Pons (tissue), 1 donor: ENCODE measurements at regions not wholly inside any gene's neighbourhood (a gene's known extent, or its start where the extent isn't known, plus 50 kb on each side); places are given as distances from the start of the nearest gene placed in this dataset.
"Not testable (repeated sequence)": the region's sequence is repeated elsewhere in the genome, so short reads cannot be mapped to it uniquely, and the experiment has no call there.

Source experiments
- DNase-seq: peaks from one replicate; pipeline ENCODE4 v3.0.0-alpha.2; 2016; ENCODE audit warnings: low spot score

GRCh38 chr7:152502813-152503790, 67.3 kb upstream of the KMT2C start:
- DNase-seq, result no peak

- DNase-seq, result no peak
Observed at GRCh38 chr7:152501506-152501905, 65.7 kb upstream of the KMT2C start.

- not testable (repeated sequence) for DNase-seq
Observed at GRCh38 chr7:152499969-152500368, 64.2 kb upstream of the KMT2C start.

DNA sequence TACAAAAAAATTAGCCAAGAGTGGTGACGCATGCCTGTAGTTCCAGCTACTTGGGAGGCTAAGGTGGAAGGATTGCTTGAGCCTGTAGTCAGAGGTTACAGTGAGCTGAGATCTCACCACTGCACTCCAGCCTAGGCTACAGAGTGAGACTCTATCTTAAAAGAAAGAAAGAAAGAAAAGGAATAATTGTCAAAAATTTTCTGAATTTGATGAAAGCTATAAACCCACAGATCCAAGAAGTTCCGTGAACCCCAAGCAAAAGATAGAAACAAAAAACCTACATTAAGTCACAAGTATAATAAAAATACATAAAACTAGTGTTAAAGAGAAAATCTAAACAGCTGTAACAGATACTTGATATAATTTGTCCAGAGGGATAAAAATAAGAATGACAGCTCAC, 60.1 kb upstream of the KMT2C start:
- no peak for DNase-seq

DNA sequence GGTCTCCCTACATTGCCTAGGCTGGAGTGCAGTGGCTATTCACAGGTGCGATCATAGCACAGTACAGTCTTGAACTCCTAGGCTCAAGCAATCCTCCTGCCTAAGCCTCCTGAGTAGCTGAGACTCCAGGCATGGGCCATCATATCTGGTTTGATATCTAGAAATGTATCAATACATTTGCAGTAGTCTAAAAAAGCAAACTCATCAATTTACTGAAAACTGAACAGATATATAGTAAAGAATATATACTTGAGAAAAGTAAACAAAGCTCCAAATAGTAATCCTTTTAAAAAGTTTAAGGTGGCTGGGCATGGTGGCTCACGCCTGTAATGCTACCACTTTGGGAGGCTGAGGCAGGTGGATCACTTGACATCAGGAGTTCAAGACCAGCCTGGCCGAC, 57.1 kb upstream of the KMT2C start:
- no peak for DNase-seq

DNA sequence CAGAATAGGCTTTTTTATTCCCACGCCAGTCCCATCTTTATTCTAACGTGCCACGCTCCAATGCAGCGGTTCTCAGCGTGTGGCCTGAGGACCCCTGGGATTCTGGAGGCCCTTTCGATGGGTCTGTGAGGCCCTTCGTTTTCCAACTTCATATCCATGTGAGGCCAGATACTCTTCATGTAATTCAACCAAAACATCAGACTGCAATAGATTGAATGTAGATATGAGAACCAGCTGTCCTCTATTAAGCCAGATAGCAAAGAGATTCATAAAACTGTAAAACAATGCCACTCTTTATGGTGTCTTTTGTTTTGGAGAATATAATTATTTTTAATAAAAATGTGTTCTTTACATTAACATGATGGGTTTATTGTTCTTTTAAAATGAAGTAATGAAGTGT, 53.2 kb upstream of the KMT2C start:
- DNase-seq, result no peak

GRCh38 chr7:152486968-152487367, 51.2 kb upstream of the KMT2C start:
- no peak for DNase-seq

- no peak for DNase-seq
Observed at GRCh38 chr7:152485826-152486225, 50.0 kb upstream of the KMT2C start.
